SK-N-SH treated with all-trans-retinoic acid at 6 μM for 48 hours (cell line): ENCODE measurements at regions not wholly inside any gene's neighbourhood (a gene's known extent, or its start where the extent isn't known, plus 50 kb on each side); places are given as distances from the start of the nearest gene placed in this dataset.

Experiments
- ATAC-seq: fragments of 200-7000 bp; cut with Tn5 transposase; 3 replicates; pipeline ENCODE4 v1.9.1; 2020; ENCODE audit warnings: mild to moderate bottlenecking, moderate library complexity
- ARNTL ChIP-seq: fragments of 450-650 bp; formaldehyde crosslinking; IDR thresholded peaks from 2 replicates; pipeline ENCODE4 v1.5.0; 2020; ENCODE audit warnings: low read depth, mild to moderate bottlenecking, moderate library complexity, borderline replicate concordance
- CSRNP3 ChIP-seq: fragments of 250-450 bp; sonication (Bioruptor Pico); IDR thresholded peaks from 2 replicates; pipeline ENCODE4 v1.5.1; 2021; ENCODE audit warnings: mild to moderate bottlenecking, moderate library complexity
- ESRRG ChIP-seq: fragments of 250-450 bp; sonication (Bioruptor Pico); IDR thresholded peaks from 2 replicates; pipeline ENCODE4 v1.6.1; 2021; ENCODE audit warnings: mild to moderate bottlenecking
- OSR1 ChIP-seq: fragments of 250-450 bp; sonication (Bioruptor Pico); IDR thresholded peaks from 2 replicates; pipeline ENCODE4 v1.8.0; 2022; ENCODE audit warnings: moderate library complexity, mild to moderate bottlenecking, inconsistent platforms
- POU6F1 ChIP-seq: fragments of 250-450 bp; sonication (Bioruptor Pico); IDR thresholded peaks from 2 replicates; pipeline ENCODE4 v1.8.0; 2021; ENCODE audit warnings: low read depth, mild to moderate bottlenecking, moderate library complexity, borderline replicate concordance
- PPARA ChIP-seq: fragments of 250-450 bp; sonication (Bioruptor Pico); IDR thresholded peaks from 2 replicates; pipeline ENCODE4 v1.5.0; 2020; ENCODE audit warnings: mild to moderate bottlenecking, borderline replicate concordance
- RARB ChIP-seq: fragments of 250-450 bp; sonication (Bioruptor Pico); IDR thresholded peaks from 2 replicates; pipeline ENCODE4 v1.8.0; 2021; ENCODE audit warnings: mild to moderate bottlenecking, moderate library complexity
- SNAI2 ChIP-seq: fragments of 250-450 bp; sonication (Bioruptor Pico); IDR thresholded peaks from 2 replicates; pipeline ENCODE4 v1.5.0; 2020; ENCODE audit warnings: mild to moderate bottlenecking, moderate library complexity
- TCF4 ChIP-seq: fragments of 250-450 bp; sonication (Bioruptor Pico); IDR thresholded peaks from 2 replicates; pipeline ENCODE4 v1.8.0; 2021; ENCODE audit warnings: mild to moderate bottlenecking, moderate library complexity, borderline replicate concordance
- ZC3H10 ChIP-seq: fragments of 250-450 bp; sonication (Bioruptor Pico); IDR thresholded peaks from 2 replicates; pipeline ENCODE4 v1.5.1; 2021; ENCODE audit warnings: mild to moderate bottlenecking, moderate library complexity
- ZFP3 ChIP-seq: fragments of 250-450 bp; sonication (Bioruptor Pico); IDR thresholded peaks from 2 replicates; pipeline ENCODE4 v1.5.0; 2020; ENCODE audit warnings: mild to moderate bottlenecking, moderate library complexity
- ZNF565 ChIP-seq: fragments of 450-650 bp; formaldehyde crosslinking; conservative IDR thresholded peaks from 2 replicates; pipeline ENCODE4 v1.5.0; 2020; ENCODE audit warnings: low read depth, mild to moderate bottlenecking, moderate library complexity
- ZNF70 ChIP-seq: fragments of 450-650 bp; formaldehyde crosslinking; IDR thresholded peaks from 2 replicates; pipeline ENCODE4 v1.5.0; 2020; ENCODE audit warnings: mild to moderate bottlenecking, moderate library complexity
- TF ChIP-seq, protein P1 (sequence below): fragments of 250-450 bp; sonication (Bioruptor Pico); IDR thresholded peaks from 2 replicates; pipeline ENCODE4 v1.8.0; 2020; ENCODE audit warnings: mild to moderate bottlenecking, moderate library complexity, borderline replicate concordance
- TF ChIP-seq, protein P2 (sequence below): fragments of 250-450 bp; sonication (Bioruptor Pico); IDR thresholded peaks from 2 replicates; pipeline ENCODE4 v1.5.1; 2020; ENCODE audit warnings: low read depth, mild to moderate bottlenecking, moderate library complexity
- TF ChIP-seq, protein P3 (sequence below): fragments of 250-450 bp; sonication (Bioruptor Pico); IDR thresholded peaks from 2 replicates; pipeline ENCODE4 v1.5.0; 2020; ENCODE audit warnings: mild to moderate bottlenecking, moderate library complexity

- no peak for ATAC-seq
- no peak for TF ChIP-seq ZC3H10 (CRISPR knock-in tag)
- TF ChIP-seq CSRNP3 (CRISPR knock-in tag) = no peak
- TF ChIP-seq, protein P1, sequence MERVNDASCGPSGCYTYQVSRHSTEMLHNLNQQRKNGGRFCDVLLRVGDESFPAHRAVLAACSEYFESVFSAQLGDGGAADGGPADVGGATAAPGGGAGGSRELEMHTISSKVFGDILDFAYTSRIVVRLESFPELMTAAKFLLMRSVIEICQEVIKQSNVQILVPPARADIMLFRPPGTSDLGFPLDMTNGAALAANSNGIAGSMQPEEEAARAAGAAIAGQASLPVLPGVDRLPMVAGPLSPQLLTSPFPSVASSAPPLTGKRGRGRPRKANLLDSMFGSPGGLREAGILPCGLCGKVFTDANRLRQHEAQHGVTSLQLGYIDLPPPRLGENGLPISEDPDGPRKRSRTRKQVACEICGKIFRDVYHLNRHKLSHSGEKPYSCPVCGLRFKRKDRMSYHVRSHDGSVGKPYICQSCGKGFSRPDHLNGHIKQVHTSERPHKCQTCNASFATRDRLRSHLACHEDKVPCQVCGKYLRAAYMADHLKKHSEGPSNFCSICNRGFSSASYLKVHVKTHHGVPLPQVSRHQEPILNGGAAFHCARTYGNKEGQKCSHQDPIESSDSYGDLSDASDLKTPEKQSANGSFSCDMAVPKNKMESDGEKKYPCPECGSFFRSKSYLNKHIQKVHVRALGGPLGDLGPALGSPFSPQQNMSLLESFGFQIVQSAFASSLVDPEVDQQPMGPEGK (CRISPR knock-in tag) = no peak
- no peak for TF ChIP-seq ZNF70
- no peak for TF ChIP-seq ARNTL (CRISPR knock-in tag)
- TF ChIP-seq OSR1 (CRISPR knock-in tag) = no peak
- no peak for TF ChIP-seq ZNF565 (CRISPR knock-in tag)
- TF ChIP-seq RARB (CRISPR knock-in tag) = no peak
- TF ChIP-seq, protein P2, sequence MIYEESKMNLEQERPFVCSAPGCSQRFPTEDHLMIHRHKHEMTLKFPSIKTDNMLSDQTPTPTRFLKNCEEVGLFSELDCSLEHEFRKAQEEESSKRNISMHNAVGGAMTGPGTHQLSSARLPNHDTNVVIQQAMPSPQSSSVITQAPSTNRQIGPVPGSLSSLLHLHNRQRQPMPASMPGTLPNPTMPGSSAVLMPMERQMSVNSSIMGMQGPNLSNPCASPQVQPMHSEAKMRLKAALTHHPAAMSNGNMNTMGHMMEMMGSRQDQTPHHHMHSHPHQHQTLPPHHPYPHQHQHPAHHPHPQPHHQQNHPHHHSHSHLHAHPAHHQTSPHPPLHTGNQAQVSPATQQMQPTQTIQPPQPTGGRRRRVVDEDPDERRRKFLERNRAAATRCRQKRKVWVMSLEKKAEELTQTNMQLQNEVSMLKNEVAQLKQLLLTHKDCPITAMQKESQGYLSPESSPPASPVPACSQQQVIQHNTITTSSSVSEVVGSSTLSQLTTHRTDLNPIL (CRISPR knock-in tag) = no peak
- TF ChIP-seq ESRRG (CRISPR knock-in tag) = no peak
- no peak for TF ChIP-seq TCF4 (CRISPR knock-in tag)
- TF ChIP-seq ZFP3 = no peak
- TF ChIP-seq, protein P3, sequence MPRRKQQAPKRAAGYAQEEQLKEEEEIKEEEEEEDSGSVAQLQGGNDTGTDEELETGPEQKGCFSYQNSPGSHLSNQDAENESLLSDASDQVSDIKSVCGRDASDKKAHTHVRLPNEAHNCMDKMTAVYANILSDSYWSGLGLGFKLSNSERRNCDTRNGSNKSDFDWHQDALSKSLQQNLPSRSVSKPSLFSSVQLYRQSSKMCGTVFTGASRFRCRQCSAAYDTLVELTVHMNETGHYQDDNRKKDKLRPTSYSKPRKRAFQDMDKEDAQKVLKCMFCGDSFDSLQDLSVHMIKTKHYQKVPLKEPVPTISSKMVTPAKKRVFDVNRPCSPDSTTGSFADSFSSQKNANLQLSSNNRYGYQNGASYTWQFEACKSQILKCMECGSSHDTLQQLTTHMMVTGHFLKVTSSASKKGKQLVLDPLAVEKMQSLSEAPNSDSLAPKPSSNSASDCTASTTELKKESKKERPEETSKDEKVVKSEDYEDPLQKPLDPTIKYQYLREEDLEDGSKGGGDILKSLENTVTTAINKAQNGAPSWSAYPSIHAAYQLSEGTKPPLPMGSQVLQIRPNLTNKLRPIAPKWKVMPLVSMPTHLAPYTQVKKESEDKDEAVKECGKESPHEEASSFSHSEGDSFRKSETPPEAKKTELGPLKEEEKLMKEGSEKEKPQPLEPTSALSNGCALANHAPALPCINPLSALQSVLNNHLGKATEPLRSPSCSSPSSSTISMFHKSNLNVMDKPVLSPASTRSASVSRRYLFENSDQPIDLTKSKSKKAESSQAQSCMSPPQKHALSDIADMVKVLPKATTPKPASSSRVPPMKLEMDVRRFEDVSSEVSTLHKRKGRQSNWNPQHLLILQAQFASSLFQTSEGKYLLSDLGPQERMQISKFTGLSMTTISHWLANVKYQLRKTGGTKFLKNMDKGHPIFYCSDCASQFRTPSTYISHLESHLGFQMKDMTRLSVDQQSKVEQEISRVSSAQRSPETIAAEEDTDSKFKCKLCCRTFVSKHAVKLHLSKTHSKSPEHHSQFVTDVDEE (CRISPR knock-in tag) = no peak
- no peak for TF ChIP-seq PPARA (CRISPR knock-in tag)
Measured at GRCh38 chr1:87179076-87179810, 149.4 kb upstream of the LMO4 start.

DNA sequence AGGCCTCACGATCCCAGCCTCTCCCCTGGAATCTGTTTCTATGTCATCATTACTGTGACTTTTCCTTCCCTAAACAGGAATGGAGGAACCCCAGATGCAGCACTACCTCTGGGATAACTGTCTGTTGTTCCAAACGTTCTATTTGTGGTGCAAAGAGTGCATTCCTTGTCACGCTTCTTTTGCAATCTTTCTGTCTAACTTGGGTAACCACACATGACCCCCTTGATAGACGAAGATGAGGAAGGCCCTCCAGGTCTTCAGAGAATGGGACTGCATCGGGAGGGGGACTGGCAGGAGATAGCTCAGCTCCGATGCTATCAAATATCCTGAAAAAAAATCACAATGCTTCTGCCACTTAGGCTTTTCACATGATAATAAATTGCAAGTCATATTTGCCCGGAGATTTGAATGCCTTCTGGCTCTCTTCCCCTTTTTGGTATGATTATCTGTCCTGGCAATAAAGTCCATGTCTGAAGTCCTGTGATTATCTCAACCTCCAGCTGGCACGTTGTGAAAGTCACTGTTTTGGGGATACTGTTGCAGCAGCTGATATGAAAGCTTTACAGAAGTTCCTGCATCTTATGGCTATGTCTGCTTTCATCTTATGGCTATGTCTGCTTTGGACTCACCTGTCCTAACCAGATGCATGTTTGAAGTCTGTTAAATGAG lies 148.7 kb upstream of the LMO4 start:
- TF ChIP-seq, protein P1 (CRISPR knock-in tag) = no peak
- TF ChIP-seq ZFP3 = no peak
- TF ChIP-seq POU6F1 (CRISPR knock-in tag) = no peak
- no peak for TF ChIP-seq TCF4 (CRISPR knock-in tag)
- ATAC-seq = no peak

- no peak for ATAC-seq
- TF ChIP-seq SNAI2 (CRISPR knock-in tag) = no peak
- no peak for TF ChIP-seq POU6F1 (CRISPR knock-in tag)
- no peak for TF ChIP-seq OSR1 (CRISPR knock-in tag)
Measured at GRCh38 chr1:87180682-87181081, 148.0 kb upstream of the LMO4 start.
